Activated CD4-positive, alpha-beta T cell treated with anti-CD3 and anti-CD28 coated beads, Interleukin-2, amount 10 ng/mL, durations not matched to agents 24 days and 14 days (primary cell): ENCODE measurements at regions not wholly inside any gene's neighbourhood (a gene's known extent, or its start where the extent isn't known, plus 50 kb on each side); places are given as distances from the start of the nearest gene placed in this dataset.

ENCODE experiments used
- DNase-seq: peaks from one replicate; pipeline ENCODE4 v3.0.0; 2022
- H3K27ac Mint-ChIP-seq: one replicate; pipeline ENCODE4 v1.8.0; 2022; ENCODE audit warnings: mild to moderate bottlenecking, mixed read lengths
- H3K27me3 Mint-ChIP-seq: one replicate; pipeline ENCODE4 v1.8.0; 2022; ENCODE audit warnings: mixed read lengths
- H3K36me3 Mint-ChIP-seq: one replicate; pipeline ENCODE4 v1.8.0; 2022; ENCODE audit warnings: low read depth, mild to moderate bottlenecking, mixed read lengths
- H3K4me1 Mint-ChIP-seq: one replicate; pipeline ENCODE4 v1.8.0; 2021; ENCODE audit warnings: mixed read lengths
- H3K4me3 Mint-ChIP-seq: one replicate; pipeline ENCODE4 v1.8.0; 2022; ENCODE audit warnings: mild to moderate bottlenecking, moderate library complexity, mixed read lengths
- H3K9me3 Mint-ChIP-seq: one replicate; pipeline ENCODE4 v1.8.0; 2021; ENCODE audit warnings: mixed read lengths
- intact Hi-C: fragments of 100-400 bp; cut with micrococcal nuclease; formaldehyde crosslinking; loops from one replicate; pipeline ENCODE4 v1.15.1; 2023

GRCh38 chr2:77939370-77939769, 417.2 kb upstream of the LRRTM4 start:
- no peaks in the 10 kb centered on the region for H3K36me3 Mint-ChIP-seq
- no peaks in the 10 kb centered on the region for H3K9me3 Mint-ChIP-seq
- no peaks in the 10 kb centered on the region for H3K27me3 Mint-ChIP-seq
- no peak overlapping the region for H3K27ac Mint-ChIP-seq
- no peak overlapping the region for H3K4me3 Mint-ChIP-seq
- intact Hi-C loops = no loop called here
- DNase-seq = no peak
- H3K4me1 Mint-ChIP-seq = no peaks in the 10 kb centered on the region

DNA sequence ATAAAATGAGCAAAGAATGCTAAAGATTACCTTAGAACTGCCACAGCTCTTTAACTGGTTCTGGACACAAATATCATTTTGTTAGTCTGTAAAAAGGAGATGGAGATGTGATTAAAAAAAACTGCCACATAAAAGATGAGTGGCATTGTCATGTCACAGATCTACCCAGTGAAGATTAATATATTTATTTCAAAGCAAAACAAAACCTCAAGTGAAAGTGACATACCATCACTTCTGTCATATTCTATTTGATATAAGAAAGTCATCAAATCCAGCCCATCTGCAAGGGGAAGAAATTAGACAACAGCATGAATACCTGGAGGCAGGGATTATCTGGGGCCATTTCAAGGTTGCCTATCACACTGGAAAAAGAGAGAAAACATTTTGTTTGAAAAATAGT, 417.6 kb upstream of the LRRTM4 start:
- Mint-ChIP-seq H3K9me3 (peaks cover under 1% of the 10 kb centered on the region), H3K4me3 (no peak overlapping the region), H3K27me3 (no peaks in the 10 kb centered on the region), H3K4me1 (no peaks in the 10 kb centered on the region), H3K27ac (no peak overlapping the region), H3K36me3 (no peaks in the 10 kb centered on the region)
- DNase-seq = no peak
- intact Hi-C loops = no loop called here

GRCh38 chr2:77954931-77955330, 432.8 kb upstream of the LRRTM4 start:
- H3K9me3 Mint-ChIP-seq = peaks cover 12% of the 10 kb centered on the region
- intact Hi-C loops = no loop called here
- no peaks in the 10 kb centered on the region for H3K36me3 Mint-ChIP-seq
- H3K4me1 Mint-ChIP-seq = no peaks in the 10 kb centered on the region
- no peaks in the 10 kb centered on the region for H3K27me3 Mint-ChIP-seq
- no peak overlapping the region for H3K4me3 Mint-ChIP-seq
- no peak overlapping the region for H3K27ac Mint-ChIP-seq
- no peak for DNase-seq

- Mint-ChIP-seq H3K36me3 (no peaks in the 10 kb centered on the region), H3K9me3 (peaks cover 15% of the 10 kb centered on the region), H3K4me3 (no peak overlapping the region), H3K4me1 (no peaks in the 10 kb centered on the region), H3K27ac (no peak overlapping the region), H3K27me3 (no peaks in the 10 kb centered on the region)
- no peak for DNase-seq
- intact Hi-C loops = no loop called here
Measured at GRCh38 chr2:77962943-77963342, 440.8 kb upstream of the LRRTM4 start.

DNA sequence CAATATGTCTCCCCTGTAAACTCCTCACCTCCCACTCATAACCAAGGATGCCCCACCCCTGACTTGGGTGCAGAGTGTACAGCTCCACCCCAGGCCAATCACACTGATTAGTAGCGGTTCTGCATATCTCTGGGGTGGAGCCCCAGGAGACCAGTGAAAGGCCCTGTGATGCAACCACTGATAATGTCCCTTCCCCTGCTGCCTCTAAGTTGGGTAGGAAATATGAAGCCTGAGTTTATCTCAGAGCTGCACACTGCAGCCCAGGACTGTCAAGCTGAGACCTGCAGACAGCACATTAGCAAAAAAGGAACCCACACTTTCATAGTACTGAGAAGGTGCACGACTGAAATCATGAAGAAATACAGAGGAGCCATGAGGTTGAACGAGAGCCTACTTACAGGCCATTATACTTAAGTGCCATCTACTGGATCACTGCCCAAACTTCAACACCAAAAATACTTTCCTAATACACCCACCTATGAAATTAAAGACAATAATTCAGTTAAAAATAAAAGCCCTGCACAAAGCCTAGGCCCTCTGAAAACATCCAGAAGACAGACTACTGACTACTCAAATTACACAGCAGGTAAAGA, 455.4 kb upstream of the LRRTM4 start:
- Mint-ChIP-seq H3K9me3 (peaks cover 19% of the 10 kb centered on the region), H3K4me3 (no peak overlapping the region), H3K27me3 (no peaks in the 10 kb centered on the region), H3K4me1 (no peaks in the 10 kb centered on the region), H3K27ac (no peak overlapping the region), H3K36me3 (no peaks in the 10 kb centered on the region)
- DNase-seq = no peak
- intact Hi-C loops = no loop called here

- intact Hi-C loops = no loop called here
- H3K4me1 Mint-ChIP-seq = no peaks in the 10 kb centered on the region
- no peak overlapping the region for H3K27ac Mint-ChIP-seq
- no peak for DNase-seq
- no peak overlapping the region for H3K4me3 Mint-ChIP-seq
- no peaks in the 10 kb centered on the region for H3K27me3 Mint-ChIP-seq
- no peaks in the 10 kb centered on the region for H3K36me3 Mint-ChIP-seq
- no peaks in the 10 kb centered on the region for H3K9me3 Mint-ChIP-seq
Measured at GRCh38 chr2:77995161-77995560, 473.0 kb upstream of the LRRTM4 start.

- no peaks in the 10 kb centered on the region for H3K4me1 Mint-ChIP-seq
- intact Hi-C loops = no loop called here
Measured at GRCh38 chr2:77999376-77999775, 477.2 kb upstream of the LRRTM4 start.

DNA sequence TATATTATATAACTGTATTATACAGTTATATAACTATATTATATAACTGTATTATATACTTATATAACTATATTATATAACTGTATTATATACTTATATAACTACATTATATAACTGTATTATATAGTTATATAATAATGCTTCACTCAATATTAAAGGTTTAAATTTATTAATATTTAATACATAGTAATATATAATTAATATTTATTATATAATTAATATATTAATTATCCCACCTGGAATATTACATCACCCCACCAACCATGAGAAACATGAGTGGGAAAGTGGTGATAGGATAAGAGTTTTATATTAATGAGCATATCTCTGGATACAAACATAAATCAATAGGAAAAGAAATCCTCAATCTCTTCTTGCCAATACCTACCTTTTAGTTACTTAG, 487.1 kb upstream of the LRRTM4 start:
- Mint-ChIP-seq H3K27ac (no peak overlapping the region), H3K36me3 (no peaks in the 10 kb centered on the region), H3K27me3 (no peaks in the 10 kb centered on the region)

More at GRCh38 chr2:77999376-77999775, 477.2 kb upstream of the LRRTM4 start:
- no peak for DNase-seq
- H3K4me3 Mint-ChIP-seq = no peak overlapping the region
- H3K27me3 Mint-ChIP-seq = no peaks in the 10 kb centered on the region
- H3K27ac Mint-ChIP-seq = no peak overlapping the region
- no peaks in the 10 kb centered on the region for H3K9me3 Mint-ChIP-seq
- H3K36me3 Mint-ChIP-seq = no peaks in the 10 kb centered on the region

DNA sequence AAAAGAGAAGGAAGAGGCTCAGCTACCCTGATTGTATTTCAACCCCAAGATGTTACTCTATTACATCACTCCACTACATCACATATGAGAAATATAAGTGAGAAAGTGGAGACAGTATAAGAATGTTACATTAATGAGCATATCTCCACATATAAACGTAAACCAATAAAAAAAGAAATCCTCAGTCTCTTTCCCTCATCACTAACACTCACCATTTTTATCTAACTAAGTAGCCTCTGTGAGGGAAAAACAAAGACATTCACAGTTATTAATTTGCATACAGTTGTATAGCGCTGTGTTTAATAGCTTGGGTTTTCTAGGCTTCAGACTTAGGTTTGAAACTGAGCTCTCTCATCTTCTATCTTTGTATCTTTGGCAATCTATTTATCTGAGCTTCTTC, 489.1 kb upstream of the LRRTM4 start:
- no peak for DNase-seq
- H3K4me3 Mint-ChIP-seq = no peak overlapping the region
- H3K9me3 Mint-ChIP-seq = no peaks in the 10 kb centered on the region
- intact Hi-C loops = no loop called here
- H3K27me3 Mint-ChIP-seq = no peaks in the 10 kb centered on the region
- no peaks in the 10 kb centered on the region for H3K36me3 Mint-ChIP-seq
- H3K27ac Mint-ChIP-seq = no peak overlapping the region
- H3K4me1 Mint-ChIP-seq = no peaks in the 10 kb centered on the region

More for the DNA sequence above, 487.1 kb upstream of the LRRTM4 start:
- intact Hi-C loops = no loop called here
- no peak overlapping the region for H3K4me3 Mint-ChIP-seq
- no peaks in the 10 kb centered on the region for H3K4me1 Mint-ChIP-seq
- H3K9me3 Mint-ChIP-seq = no peaks in the 10 kb centered on the region
- no peak for DNase-seq

GRCh38 chr2:78020491-78020890, 498.3 kb upstream of the LRRTM4 start:
- intact Hi-C loops = no loop called here

GRCh38 chr2:78023356-78023755, 501.2 kb upstream of the LRRTM4 start:
- no peak overlapping the region for H3K4me3 Mint-ChIP-seq

More at GRCh38 chr2:78020491-78020890, 498.3 kb upstream of the LRRTM4 start:
- H3K9me3 Mint-ChIP-seq = no peaks in the 10 kb centered on the region
- no peaks in the 10 kb centered on the region for H3K27me3 Mint-ChIP-seq
- no peaks in the 10 kb centered on the region for H3K36me3 Mint-ChIP-seq
- no peaks in the 10 kb centered on the region for H3K4me1 Mint-ChIP-seq
- no peak overlapping the region for H3K27ac Mint-ChIP-seq
- no peak overlapping the region for H3K4me3 Mint-ChIP-seq
- no peak for DNase-seq

GRCh38 chr2:78024996-78025395, 502.8 kb upstream of the LRRTM4 start:
- H3K4me1 Mint-ChIP-seq = no peaks in the 10 kb centered on the region

More at GRCh38 chr2:78023356-78023755, 501.2 kb upstream of the LRRTM4 start:
- Mint-ChIP-seq H3K27me3 (no peaks in the 10 kb centered on the region), H3K27ac (no peak overlapping the region), H3K4me1 (no peaks in the 10 kb centered on the region), H3K9me3 (peaks cover under 1% of the 10 kb centered on the region), H3K36me3 (no peaks in the 10 kb centered on the region)
- DNase-seq = no peak
- intact Hi-C loops = no loop called here

GRCh38 chr2:78029392-78029995, 507.3 kb upstream of the LRRTM4 start:
- H3K36me3 Mint-ChIP-seq = no peaks in the 10 kb centered on the region
- intact Hi-C loops = no loop called here
- no peak for DNase-seq
- H3K9me3 Mint-ChIP-seq = peaks cover 18% of the 10 kb centered on the region
- no peak overlapping the region for H3K4me3 Mint-ChIP-seq
- H3K27ac Mint-ChIP-seq = no peak overlapping the region
- no peaks in the 10 kb centered on the region for H3K27me3 Mint-ChIP-seq
- H3K4me1 Mint-ChIP-seq = no peaks in the 10 kb centered on the region

More at GRCh38 chr2:78024996-78025395, 502.8 kb upstream of the LRRTM4 start:
- DNase-seq = no peak
- no peak overlapping the region for H3K4me3 Mint-ChIP-seq
- H3K9me3 Mint-ChIP-seq = peaks cover 11% of the 10 kb centered on the region
- intact Hi-C loops = no loop called here
- no peak overlapping the region for H3K27ac Mint-ChIP-seq
- H3K36me3 Mint-ChIP-seq = no peaks in the 10 kb centered on the region
- H3K27me3 Mint-ChIP-seq = no peaks in the 10 kb centered on the region

- no peaks in the 10 kb centered on the region for H3K36me3 Mint-ChIP-seq
- no peaks in the 10 kb centered on the region for H3K4me1 Mint-ChIP-seq
- no peak for DNase-seq
- no peaks in the 10 kb centered on the region for H3K27me3 Mint-ChIP-seq
- intact Hi-C loops = no loop called here
- no peak overlapping the region for H3K4me3 Mint-ChIP-seq
- H3K27ac Mint-ChIP-seq = no peak overlapping the region
- peaks cover 8% of the 10 kb centered on the region for H3K9me3 Mint-ChIP-seq
Measured at GRCh38 chr2:78034706-78035105, 512.5 kb upstream of the LRRTM4 start.

GRCh38 chr2:78035804-78036203, 513.6 kb upstream of the LRRTM4 start:
- intact Hi-C loops = no loop called here
- Mint-ChIP-seq H3K4me1 (no peaks in the 10 kb centered on the region), H3K4me3 (no peak overlapping the region), H3K36me3 (no peaks in the 10 kb centered on the region), H3K27me3 (no peaks in the 10 kb centered on the region), H3K27ac (no peak overlapping the region), H3K9me3 (peaks cover 10% of the 10 kb centered on the region)
- no peak for DNase-seq
